Heart left ventricle (tissue), 16 donors: ENCODE measurements at regions not wholly inside any gene's neighbourhood (a gene's known extent, or its start where the extent isn't known, plus 50 kb on each side); places are given as distances from the start of the nearest gene placed in this dataset.

Experiments used
- ATAC-seq, 4 donors: fragments of 200-7000 bp; cut with Tn5 transposase; one replicate each; pipeline ENCODE4 v1.9.1; 2020 to 2022; ENCODE audit warnings: moderate library complexity in 4 of 4, mild to moderate bottlenecking in 3 of 4, moderate number of reproducible peaks in 1 of 4
- DNase-seq, 5 donors: peaks; one replicate each; pipeline ENCODE4 v3.0.0-alpha.2; 2020
- H3K27ac ChIP-seq, 12 donors: fragments of 200-600 bp; sonication (generic) in 4 of 12; one replicate each; pipeline versions ENCODE4 v1.5.0 to v1.8.0; 2016 to 2022; ENCODE audit warnings: mild to moderate bottlenecking in 2 of 12
- H3K27me3 ChIP-seq, 9 donors: fragments of 200-600 bp; sonication (generic) in 2 of 9; one replicate each; pipeline versions ENCODE4 v1.5.1 to v1.8.0; 2016 to 2022; ENCODE audit warnings: mild to moderate bottlenecking in 3 of 9
- H3K36me3 ChIP-seq, 9 donors: fragments of 200-600 bp; sonication (generic) in 2 of 9; one replicate each; pipeline versions ENCODE4 v1.5.0 to v1.8.0; 2018 to 2022; ENCODE audit warnings: mild to moderate bottlenecking in 2 of 9
- H3K4me1 ChIP-seq, 12 donors: fragments of 200-600 bp; sonication (generic) in 4 of 12; one replicate each; pipeline versions ENCODE4 v1.5.0 to v1.8.0; 2016 to 2022; ENCODE audit warnings: mild to moderate bottlenecking in 3 of 12
- H3K4me3 ChIP-seq, 12 donors: fragments of 200-600 bp; sonication (generic) in 4 of 12; one replicate each; pipeline versions ENCODE4 v1.5.0 to v1.8.0; 2017 to 2022; ENCODE audit warnings: mild to moderate bottlenecking in 9 of 12, moderate library complexity in 4 of 12
- H3K9me3 ChIP-seq, 12 donors: fragments of 200-600 bp; sonication (generic) in 4 of 12; one replicate each; pipeline versions ENCODE4 v1.5.0 to v1.8.0; 2016 to 2022; ENCODE audit warnings: mild to moderate bottlenecking in 1 of 12
- POLR2A ChIP-seq, 2 donors: fragments of 450-650 bp; IDR thresholded peaks; one replicate each; pipeline ENCODE4 v1.6.1; 2017; ENCODE audit warnings: antibody characterized with exemption in 2 of 2, mild to moderate bottlenecking in 2 of 2, moderate library complexity in 2 of 2
- whole genome bisulfite sequencing, 4 donors: extraction: QIAGEN DNeasy Blood & Tissue Kit in 2 of 4; methylation state at CpG; one replicate each; pipeline versions ENCODE4 v1.1.5 to v1.1.7; 2013 to 2018; 5-methylcytosine and 5-hydroxymethylcytosine counted together
- intact Hi-C, 10 donors: fragments of 100-400 bp; cut with DNase I; formaldehyde crosslinking; loops; one replicate each; pipeline versions ENCODE4 v1.11.1 to v1.14.2; 2022
- TF ChIP-seq, protein P1 (sequence below), 12 donors: fragments of 200-600 bp; sonication (generic) in 4 of 12; IDR thresholded peaks; one replicate each; pipeline versions ENCODE4 v1.5.0 to v1.8.0; 2018 to 2022; ENCODE audit warnings: antibody characterized with exemption in 12 of 12, mild to moderate bottlenecking in 5 of 12
- donor health status: ischemic (EF 13 %, LVEDD 7.1; RV severe dilation, severe dysfunction).
- donor health status: healthy with polysubstance abuse.
- donor health status: DM: no; HTN: yes; CAD: no.
- donor health status: DM: no; HTN: no; CAD: no.
- donor health status: ischemic (EF 25% LVEDD 6.9; RV normal size, moderate dysfunction).
- donor health status: ischemic (EF 25% LVEDD 5.7; RV mildly dilated, moderate dysfunction).
- donor health status: healthy.
- donor health status: DM: yes; HTN: yes; CAD: no.
- donor health status: ischemic (EF 35%, LVEDD 5.7; RV mildly dilated, moderate dysfunction).
- donor health status: nonischemic (EF 11% LVEDD 7.7; RV severe dilation, severe dysfunction).
- donor health status: DM: yes; HTN: yes; CAD: no.
- donor health status: PGD.
- donor health status: ischemic (EF 29% LVEDD 5.4; RV normal size, mild dysfunction).
- donor health status: nonischemic (EF 23%, LVEDD 6.1; RV moderate dilation, normal function).

DNA sequence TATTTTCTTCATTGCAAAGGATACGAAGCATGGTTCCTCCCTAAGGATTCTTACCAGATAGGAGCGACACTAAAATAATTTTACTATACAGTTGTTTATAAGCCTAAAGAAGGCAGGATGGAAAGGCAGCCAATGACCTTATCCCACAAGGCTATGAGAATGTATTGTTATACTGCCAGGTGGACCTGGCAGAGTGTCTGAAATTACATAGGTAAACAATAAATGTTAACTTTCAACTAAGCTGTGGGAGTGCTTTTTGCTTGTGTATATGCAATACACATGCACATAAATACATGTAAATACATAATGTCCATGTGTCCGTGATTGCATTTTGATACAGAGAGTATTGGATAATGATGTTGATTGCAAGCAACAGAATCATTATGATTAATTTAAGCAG, 850.6 kb downstream of the CENPC start:
- intact Hi-C loops: no loop called here
- 63 to 82% (median 68%) methylated on average over 3 of the region's 3 CpGs for WGBS, 4 donors
- ATAC-seq (no peak), DNase-seq (no peak)
- Histone ChIP-seq H3K36me3 (no peaks in the 10 kb centered on the region), H3K27me3 (no peaks in the 10 kb centered on the region), H3K9me3 (peaks cover 0 to 18% (median 0%) of the 10 kb centered on the region in 12 donors), H3K27ac (no peak overlapping the region), H3K4me1 (no peaks in the 10 kb centered on the region), H3K4me3 (no peak overlapping the region)
- no peak for TF ChIP-seq POLR2A (IDR thresholded peaks at IDR 0.05)
- TF ChIP-seq, protein P1, sequence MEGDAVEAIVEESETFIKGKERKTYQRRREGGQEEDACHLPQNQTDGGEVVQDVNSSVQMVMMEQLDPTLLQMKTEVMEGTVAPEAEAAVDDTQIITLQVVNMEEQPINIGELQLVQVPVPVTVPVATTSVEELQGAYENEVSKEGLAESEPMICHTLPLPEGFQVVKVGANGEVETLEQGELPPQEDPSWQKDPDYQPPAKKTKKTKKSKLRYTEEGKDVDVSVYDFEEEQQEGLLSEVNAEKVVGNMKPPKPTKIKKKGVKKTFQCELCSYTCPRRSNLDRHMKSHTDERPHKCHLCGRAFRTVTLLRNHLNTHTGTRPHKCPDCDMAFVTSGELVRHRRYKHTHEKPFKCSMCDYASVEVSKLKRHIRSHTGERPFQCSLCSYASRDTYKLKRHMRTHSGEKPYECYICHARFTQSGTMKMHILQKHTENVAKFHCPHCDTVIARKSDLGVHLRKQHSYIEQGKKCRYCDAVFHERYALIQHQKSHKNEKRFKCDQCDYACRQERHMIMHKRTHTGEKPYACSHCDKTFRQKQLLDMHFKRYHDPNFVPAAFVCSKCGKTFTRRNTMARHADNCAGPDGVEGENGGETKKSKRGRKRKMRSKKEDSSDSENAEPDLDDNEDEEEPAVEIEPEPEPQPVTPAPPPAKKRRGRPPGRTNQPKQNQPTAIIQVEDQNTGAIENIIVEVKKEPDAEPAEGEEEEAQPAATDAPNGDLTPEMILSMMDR (IDR thresholded peaks at IDR 0.05): no peak

DNA sequence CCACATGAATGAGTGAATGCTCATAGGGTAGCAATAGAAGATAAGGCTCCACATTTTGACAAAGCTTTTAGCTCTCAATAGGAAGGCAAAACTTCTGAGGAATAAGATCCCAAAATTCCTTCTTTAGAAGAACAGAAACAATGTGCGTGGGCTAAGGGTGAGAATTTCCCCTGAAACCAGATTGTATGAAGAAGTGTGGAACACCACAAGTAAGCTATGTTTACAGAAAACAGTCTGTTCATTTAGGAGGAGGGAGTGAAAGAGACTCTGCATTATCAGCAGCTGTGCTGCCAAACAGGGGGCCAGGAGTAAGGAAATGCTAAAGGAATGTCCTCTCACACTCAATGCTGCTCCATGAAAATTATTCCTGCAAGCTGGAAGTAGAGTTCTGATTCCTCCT, 851.6 kb downstream of the CENPC start:
- H3K9me3 ChIP-seq: peaks cover 0 to 8% (median 0%) of the 10 kb centered on the region in 12 donors
- no peak overlapping the region for H3K27ac ChIP-seq
- H3K27me3 ChIP-seq: no peaks in the 10 kb centered on the region
- TF ChIP-seq, protein P1 (IDR thresholded peaks at IDR 0.05): no peak
- no peak for TF ChIP-seq POLR2A (IDR thresholded peaks at IDR 0.05)
- ATAC-seq: no peak
- H3K36me3 ChIP-seq: no peaks in the 10 kb centered on the region
- WGBS, 4 donors: 28 to 51% (median 42%) methylated on average over 1 of the region's 1 CpG
- H3K4me3 ChIP-seq: no peak overlapping the region
- no peak for DNase-seq
- H3K4me1 ChIP-seq: no peaks in the 10 kb centered on the region
- intact Hi-C loops: no loop called here

DNA sequence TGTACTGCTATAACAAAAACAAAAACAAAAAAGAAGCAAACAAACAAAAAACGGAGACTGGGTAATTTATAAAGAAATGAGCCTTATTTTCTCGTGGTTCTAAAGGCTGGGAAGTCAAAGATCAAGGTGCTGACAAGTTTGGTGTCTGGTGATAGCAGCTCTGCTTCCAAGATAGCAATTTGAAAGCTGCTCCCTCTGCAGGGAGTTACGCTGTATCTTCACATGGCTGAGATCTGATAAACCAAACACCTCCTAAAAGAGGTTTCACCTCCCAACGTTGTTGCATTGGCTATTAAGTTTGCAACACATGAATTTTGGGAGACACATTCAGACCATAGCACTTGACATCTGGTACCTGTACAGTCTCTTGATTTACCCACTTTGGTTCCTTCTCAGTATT, 854.2 kb downstream of the CENPC start:
- Histone ChIP-seq H3K27me3 (no peaks in the 10 kb centered on the region), H3K9me3 (no peaks in the 10 kb centered on the region), H3K4me1 (no peaks in the 10 kb centered on the region), H3K27ac (no peak overlapping the region), H3K4me3 (no peak overlapping the region), H3K36me3 (no peaks in the 10 kb centered on the region)
- intact Hi-C loops: no loop called here
- no peak for ATAC-seq
- WGBS, 4 donors: 25 to 33% (median 30%) methylated on average over 4 of the region's 4 CpGs
- no peak for DNase-seq
- TF ChIP-seq, protein P1 (IDR thresholded peaks at IDR 0.05): no peak
- TF ChIP-seq POLR2A (IDR thresholded peaks at IDR 0.05): no peak

DNA sequence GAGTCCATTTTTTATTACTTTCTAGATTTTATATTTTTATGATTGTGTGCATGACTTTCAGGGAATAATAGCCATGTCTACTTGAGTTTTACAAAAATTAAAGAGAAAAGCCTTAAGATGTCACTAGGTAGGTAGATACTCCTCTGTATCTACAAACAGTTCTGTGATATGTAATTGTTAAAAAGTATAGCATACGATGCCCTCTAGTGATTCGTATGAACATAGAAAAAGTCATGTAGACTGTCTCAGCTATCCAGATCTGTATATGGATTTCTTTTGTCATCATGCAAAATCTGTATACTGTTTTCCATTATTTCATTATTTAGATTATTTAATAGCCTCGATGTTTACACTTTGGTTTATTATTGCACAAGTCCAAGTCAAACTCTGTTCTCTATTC, 856.6 kb downstream of the CENPC start:
- no peaks in the 10 kb centered on the region for H3K27me3 ChIP-seq
- intact Hi-C loops: no loop called here
- TF ChIP-seq, protein P1 (IDR thresholded peaks at IDR 0.05): peak in 2 of 12 donors; percentile 28 to 38
- TF ChIP-seq POLR2A (IDR thresholded peaks at IDR 0.05): no peak

More for the DNA sequence above, 856.6 kb downstream of the CENPC start:
- no peak for ATAC-seq
- H3K36me3 ChIP-seq: no peaks in the 10 kb centered on the region
- DNase-seq: no peak
- H3K4me1 ChIP-seq: no peaks in the 10 kb centered on the region
- no peak overlapping the region for H3K4me3 ChIP-seq
- WGBS, 4 donors: 31 to 47% (median 37%) methylated on average over 3 of the region's 3 CpGs
- H3K9me3 ChIP-seq: no peaks in the 10 kb centered on the region
- H3K27ac ChIP-seq: no peak overlapping the region
